ENCODE measurements at regions not wholly inside any gene's neighbourhood (a gene's known extent, or its start where the extent isn't known, plus 50 kb on each side); places are given as distances from the start of the nearest gene placed in this dataset.

DNA sequence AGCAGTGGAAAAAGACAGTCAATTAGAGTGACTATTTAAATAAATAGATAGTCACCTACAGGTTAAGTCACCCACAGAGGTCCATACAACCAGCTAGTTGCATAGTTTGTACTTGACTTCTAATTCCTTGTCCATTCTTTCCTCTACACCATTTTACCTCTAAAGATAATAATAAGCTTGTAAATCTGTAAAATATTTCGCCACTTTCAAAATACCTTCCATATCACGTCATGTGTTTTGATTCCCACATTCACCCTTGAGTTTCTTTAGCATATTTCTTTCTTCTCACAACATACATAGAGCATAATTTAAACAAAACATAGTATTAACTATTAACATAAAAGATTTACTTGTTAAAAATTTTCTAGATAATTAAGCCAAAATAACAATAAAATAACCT is 689.6 kb downstream of the MECOM start:
- Histone ChIP-seq H3K27ac (replicated peaks) (no peak overlapping the region), H3K4me3 (replicated peaks; ENCODE audit: insufficient read depth, low read length) (no peak overlapping the region), H3K27me3 (ENCODE audit: insufficient read depth, poor library complexity, severe bottlenecking) (no peaks in the 10 kb centered on the region)
- TF ChIP-seq SPI1 (IDR thresholded peaks at IDR 0.05; ENCODE audit: borderline replicate concordance, low read depth) (no peak), POLR2AphosphoS5 (IDR thresholded peaks at IDR 0.05; ENCODE audit: low read depth) (no peak), GABPA (IDR thresholded peaks at IDR 0.05; ENCODE audit: low read depth) (no peak)
- TF ChIP-seq, protein P1, sequence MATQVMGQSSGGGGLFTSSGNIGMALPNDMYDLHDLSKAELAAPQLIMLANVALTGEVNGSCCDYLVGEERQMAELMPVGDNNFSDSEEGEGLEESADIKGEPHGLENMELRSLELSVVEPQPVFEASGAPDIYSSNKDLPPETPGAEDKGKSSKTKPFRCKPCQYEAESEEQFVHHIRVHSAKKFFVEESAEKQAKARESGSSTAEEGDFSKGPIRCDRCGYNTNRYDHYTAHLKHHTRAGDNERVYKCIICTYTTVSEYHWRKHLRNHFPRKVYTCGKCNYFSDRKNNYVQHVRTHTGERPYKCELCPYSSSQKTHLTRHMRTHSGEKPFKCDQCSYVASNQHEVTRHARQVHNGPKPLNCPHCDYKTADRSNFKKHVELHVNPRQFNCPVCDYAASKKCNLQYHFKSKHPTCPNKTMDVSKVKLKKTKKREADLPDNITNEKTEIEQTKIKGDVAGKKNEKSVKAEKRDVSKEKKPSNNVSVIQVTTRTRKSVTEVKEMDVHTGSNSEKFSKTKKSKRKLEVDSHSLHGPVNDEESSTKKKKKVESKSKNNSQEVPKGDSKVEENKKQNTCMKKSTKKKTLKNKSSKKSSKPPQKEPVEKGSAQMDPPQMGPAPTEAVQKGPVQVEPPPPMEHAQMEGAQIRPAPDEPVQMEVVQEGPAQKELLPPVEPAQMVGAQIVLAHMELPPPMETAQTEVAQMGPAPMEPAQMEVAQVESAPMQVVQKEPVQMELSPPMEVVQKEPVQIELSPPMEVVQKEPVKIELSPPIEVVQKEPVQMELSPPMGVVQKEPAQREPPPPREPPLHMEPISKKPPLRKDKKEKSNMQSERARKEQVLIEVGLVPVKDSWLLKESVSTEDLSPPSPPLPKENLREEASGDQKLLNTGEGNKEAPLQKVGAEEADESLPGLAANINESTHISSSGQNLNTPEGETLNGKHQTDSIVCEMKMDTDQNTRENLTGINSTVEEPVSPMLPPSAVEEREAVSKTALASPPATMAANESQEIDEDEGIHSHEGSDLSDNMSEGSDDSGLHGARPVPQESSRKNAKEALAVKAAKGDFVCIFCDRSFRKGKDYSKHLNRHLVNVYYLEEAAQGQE (IDR thresholded peaks at IDR 0.05; ENCODE audit: insufficient replicate concordance, low read depth), result no peak
- TF ChIP-seq, protein P2, sequence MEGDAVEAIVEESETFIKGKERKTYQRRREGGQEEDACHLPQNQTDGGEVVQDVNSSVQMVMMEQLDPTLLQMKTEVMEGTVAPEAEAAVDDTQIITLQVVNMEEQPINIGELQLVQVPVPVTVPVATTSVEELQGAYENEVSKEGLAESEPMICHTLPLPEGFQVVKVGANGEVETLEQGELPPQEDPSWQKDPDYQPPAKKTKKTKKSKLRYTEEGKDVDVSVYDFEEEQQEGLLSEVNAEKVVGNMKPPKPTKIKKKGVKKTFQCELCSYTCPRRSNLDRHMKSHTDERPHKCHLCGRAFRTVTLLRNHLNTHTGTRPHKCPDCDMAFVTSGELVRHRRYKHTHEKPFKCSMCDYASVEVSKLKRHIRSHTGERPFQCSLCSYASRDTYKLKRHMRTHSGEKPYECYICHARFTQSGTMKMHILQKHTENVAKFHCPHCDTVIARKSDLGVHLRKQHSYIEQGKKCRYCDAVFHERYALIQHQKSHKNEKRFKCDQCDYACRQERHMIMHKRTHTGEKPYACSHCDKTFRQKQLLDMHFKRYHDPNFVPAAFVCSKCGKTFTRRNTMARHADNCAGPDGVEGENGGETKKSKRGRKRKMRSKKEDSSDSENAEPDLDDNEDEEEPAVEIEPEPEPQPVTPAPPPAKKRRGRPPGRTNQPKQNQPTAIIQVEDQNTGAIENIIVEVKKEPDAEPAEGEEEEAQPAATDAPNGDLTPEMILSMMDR (IDR thresholded peaks at IDR 0.05; ENCODE audit: insufficient read depth, low read length), result no peak
- DNase-seq (ENCODE audit: low read depth in 1 of 2, low spot score in 1 of 2), result no peak

DNA sequence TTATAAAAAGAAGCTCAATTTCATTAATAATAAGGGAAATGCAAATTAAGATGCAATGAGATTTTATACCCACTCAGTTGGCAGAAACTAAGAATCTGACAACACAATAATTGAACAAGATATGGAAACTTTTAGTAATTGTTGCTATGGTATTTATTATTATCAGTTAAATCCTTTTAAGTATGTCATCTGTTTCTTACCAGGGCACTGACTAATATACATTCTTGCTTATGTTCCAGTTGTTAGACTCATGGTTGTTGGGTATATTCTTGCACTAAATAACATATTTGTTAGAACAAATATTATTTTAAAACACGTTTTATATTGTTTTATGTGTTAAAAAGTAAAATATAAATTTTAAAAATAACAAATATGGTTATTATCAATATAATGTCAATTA is 690.3 kb downstream of the MECOM start:
- Histone ChIP-seq H3K27me3 (ENCODE audit: insufficient read depth, poor library complexity, severe bottlenecking) (no peaks in the 10 kb centered on the region), H3K4me3 (replicated peaks; ENCODE audit: insufficient read depth, low read length) (no peak overlapping the region), H3K27ac (replicated peaks) (no peak overlapping the region)
- TF ChIP-seq GABPA (IDR thresholded peaks at IDR 0.05; ENCODE audit: low read depth) (no peak), SPI1 (IDR thresholded peaks at IDR 0.05; ENCODE audit: borderline replicate concordance, low read depth) (no peak), POLR2AphosphoS5 (IDR thresholded peaks at IDR 0.05; ENCODE audit: low read depth) (no peak)
- TF ChIP-seq, protein P1 (IDR thresholded peaks at IDR 0.05; ENCODE audit: insufficient replicate concordance, low read depth), result no peak
- TF ChIP-seq, protein P2 (IDR thresholded peaks at IDR 0.05; ENCODE audit: insufficient read depth, low read length), result no peak
- no peak for DNase-seq (ENCODE audit: low read depth in 1 of 2, low spot score in 1 of 2)

DNA sequence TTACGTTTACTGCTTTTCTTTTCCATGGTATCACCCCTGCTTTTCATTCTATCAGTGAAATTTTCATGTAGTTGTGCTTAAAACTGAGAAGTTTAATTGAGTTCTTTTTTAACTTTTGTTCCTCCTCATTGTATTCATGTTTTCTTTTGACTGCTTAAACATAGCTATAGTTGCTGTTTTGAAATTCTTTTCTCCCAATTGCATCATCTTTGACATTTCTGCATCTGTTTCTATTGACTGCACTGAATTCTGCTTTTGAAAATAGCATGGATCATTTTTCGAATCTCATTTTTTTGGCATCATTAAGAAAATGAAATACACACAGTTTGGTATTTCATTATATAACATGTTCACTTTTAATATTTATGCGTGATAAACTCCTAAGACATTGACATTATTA is 694.9 kb downstream of the MECOM start:
- DNase-seq (ENCODE audit: low read depth in 1 of 2, low spot score in 1 of 2), result no peak
- TF ChIP-seq, protein P2 (IDR thresholded peaks at IDR 0.05; ENCODE audit: insufficient read depth, low read length), result no peak
- TF ChIP-seq SPI1 (IDR thresholded peaks at IDR 0.05; ENCODE audit: borderline replicate concordance, low read depth) (no peak), POLR2AphosphoS5 (IDR thresholded peaks at IDR 0.05; ENCODE audit: low read depth) (no peak), GABPA (IDR thresholded peaks at IDR 0.05; ENCODE audit: low read depth) (no peak)
- TF ChIP-seq, protein P1 (IDR thresholded peaks at IDR 0.05; ENCODE audit: insufficient replicate concordance, low read depth), result no peak
- Histone ChIP-seq H3K4me3 (replicated peaks; ENCODE audit: insufficient read depth, low read length) (no peak overlapping the region), H3K27me3 (ENCODE audit: insufficient read depth, poor library complexity, severe bottlenecking) (no peaks in the 10 kb centered on the region), H3K27ac (replicated peaks) (no peak overlapping the region)

Measured in HL-60 (cell line).